H9 (cell line): ENCODE measurements at regions not wholly inside any gene's neighbourhood (a gene's known extent, or its start where the extent isn't known, plus 50 kb on each side); places are given as distances from the start of the nearest gene placed in this dataset.

Source experiments
- DNase-seq: peaks from one replicate; pipeline ENCODE4 v3.0.0-alpha.2; 2017
- H2AFZ ChIP-seq: one replicate; pipeline ENCODE4 v1.6.1; 2013; ENCODE audit warnings: mild to moderate bottlenecking, low read length, control low read depth, moderate library complexity
- H2AK5ac ChIP-seq: 2 replicates; pipeline ENCODE4 v1.6.1; 2013; ENCODE audit warnings: low read length, control low read depth, mixed read lengths; ENCODE audit not compliant: insufficient read length
- H2BK120ac ChIP-seq: one replicate; pipeline ENCODE4 v1.6.1; 2013; ENCODE audit warnings: low read depth, mild to moderate bottlenecking, low read length, control low read depth, inconsistent platforms; ENCODE audit not compliant: poor library complexity, severe bottlenecking
- H2BK12ac ChIP-seq: 2 replicates; pipeline ENCODE4 v1.6.1; 2013; ENCODE audit warnings: low read length, control low read depth, mixed read lengths, low read depth; ENCODE audit not compliant: insufficient read length
- H2BK15ac ChIP-seq: 2 replicates; pipeline ENCODE4 v1.6.1; 2013; ENCODE audit warnings: low read depth, low read length, control low read depth
- H2BK20ac ChIP-seq: one replicate; pipeline ENCODE4 v1.6.1; 2013; ENCODE audit warnings: low read depth, mild to moderate bottlenecking, low read length, control low read depth, inconsistent platforms; ENCODE audit not compliant: poor library complexity, severe bottlenecking
- H2BK5ac ChIP-seq: 2 replicates; pipeline ENCODE4 v1.6.1; 2013; ENCODE audit warnings: low read length, control low read depth, mixed read lengths; ENCODE audit not compliant: insufficient read length
- H3K14ac ChIP-seq: 2 replicates; pipeline ENCODE4 v1.6.1; 2013; ENCODE audit warnings: low read length, control low read depth; ENCODE audit not compliant: insufficient read depth
- H3K18ac ChIP-seq: 2 replicates; pipeline ENCODE4 v1.6.1; 2013; ENCODE audit warnings: low read depth, mild to moderate bottlenecking, mixed read lengths, low read length, control low read depth; ENCODE audit not compliant: insufficient read length
- H3K23ac ChIP-seq: 2 replicates; pipeline ENCODE4 v1.6.1; 2013; ENCODE audit warnings: low read length, control low read depth, mixed read lengths, low read depth; ENCODE audit not compliant: insufficient read length
- H3K23me2 ChIP-seq: 2 replicates; pipeline ENCODE4 v1.6.1; 2013; ENCODE audit warnings: low read depth, mild to moderate bottlenecking, mixed read lengths, low read length, control low read depth; ENCODE audit not compliant: insufficient read length, poor library complexity, severe bottlenecking
- H3K27ac ChIP-seq: 2 replicates; pipeline ENCODE4 v1.5.1; 2013; ENCODE audit warnings: low read length, control low read depth, mixed read lengths, low read depth; ENCODE audit not compliant: insufficient read length
- H3K27me3 ChIP-seq: 2 replicates; pipeline ENCODE4 v1.6.1; 2013; ENCODE audit warnings: low read length, control low read depth, inconsistent platforms; ENCODE audit not compliant: insufficient read depth
- H3K4ac ChIP-seq: 2 replicates; pipeline ENCODE4 v1.6.1; 2013; ENCODE audit warnings: low read depth, mild to moderate bottlenecking, control low read depth, inconsistent platforms, low read length, moderate library complexity
- H3K4me1 ChIP-seq: 2 replicates; pipeline ENCODE4 v1.6.1; 2013; ENCODE audit warnings: low read length, control low read depth, inconsistent platforms; ENCODE audit not compliant: insufficient read depth
- H3K4me2 ChIP-seq: 2 replicates; pipeline ENCODE4 v1.6.1; 2013; ENCODE audit warnings: low read length, control low read depth, mixed read lengths; ENCODE audit not compliant: insufficient read length, insufficient read depth
- H3K56ac ChIP-seq: 2 replicates; pipeline ENCODE4 v1.6.1; 2013; ENCODE audit warnings: low read depth, mild to moderate bottlenecking, mixed read lengths, low read length, control low read depth; ENCODE audit not compliant: insufficient read length
- H3K79me1 ChIP-seq: 2 replicates; pipeline ENCODE4 v1.6.1; 2013; ENCODE audit warnings: low read depth, mild to moderate bottlenecking, moderate library complexity, low read length, control low read depth, inconsistent platforms; ENCODE audit not compliant: insufficient read depth, poor library complexity, severe bottlenecking
- H3K79me2 ChIP-seq: 2 replicates; pipeline ENCODE4 v1.6.1; 2013; ENCODE audit warnings: low read length, control low read depth, inconsistent platforms; ENCODE audit not compliant: insufficient read depth
- H3K9ac ChIP-seq: 2 replicates; pipeline ENCODE4 v1.6.1; 2013; ENCODE audit warnings: low read length, control low read depth, mixed read lengths; ENCODE audit not compliant: insufficient read length; ENCODE audit errors: extremely low read depth
- H3K9me3 ChIP-seq: one replicate; pipeline ENCODE4 v1.6.1; 2013; ENCODE audit warnings: low read depth, low read length, inconsistent platforms; ENCODE audit not compliant: control insufficient read depth
- H3T11ph ChIP-seq: one replicate; pipeline ENCODE4 v1.6.1; 2013; ENCODE audit warnings: mild to moderate bottlenecking, low read length, control low read depth, inconsistent platforms
- H4K20me1 ChIP-seq: one replicate; pipeline ENCODE4 v1.6.1; 2013; ENCODE audit not compliant: control insufficient read depth, insufficient read length, insufficient read depth
- H4K5ac ChIP-seq: 2 replicates; pipeline ENCODE4 v1.6.1; 2013; ENCODE audit warnings: low read depth, mild to moderate bottlenecking, mixed read lengths, low read length, control low read depth; ENCODE audit not compliant: insufficient read length
- H4K8ac ChIP-seq: replicated peaks from 2 replicates; pipeline ENCODE4 v1.6.1; 2013; ENCODE audit warnings: low read length, control low read depth, mixed read lengths, low read depth; ENCODE audit not compliant: insufficient read length
- H4K91ac ChIP-seq: 2 replicates; pipeline ENCODE4 v1.6.1; 2013; ENCODE audit warnings: low read depth, mild to moderate bottlenecking, moderate library complexity, mixed read lengths, low read length, control low read depth; ENCODE audit not compliant: insufficient read length
- H3K27ac Mint-ChIP-seq, 3 experiments: 2 replicates in 2 of 3; 3 replicates in 1 of 3; pipeline ENCODE4 v1.8.0; 2020 to 2021; ENCODE audit warnings: mixed read lengths in 3 of 3, mild to moderate bottlenecking in 1 of 3, moderate library complexity in 1 of 3
- H3K27me3 Mint-ChIP-seq: 2 replicates; pipeline ENCODE4 v1.8.0; 2021; ENCODE audit warnings: low read depth, mild to moderate bottlenecking, moderate library complexity, mixed read lengths
- H3K36me3 Mint-ChIP-seq, 3 experiments: 2 replicates in 2 of 3; 3 replicates in 1 of 3; pipeline ENCODE4 v1.8.0; 2020 to 2021; ENCODE audit warnings: low read depth in 3 of 3, mixed read lengths in 3 of 3; ENCODE audit not compliant: insufficient read depth in 1 of 3
- H3K4me1 Mint-ChIP-seq, 2 experiments: 2 replicates each; pipeline ENCODE4 v1.8.0; 2020; ENCODE audit warnings: mixed read lengths in 2 of 2
- H3K4me3 Mint-ChIP-seq, 2 experiments: 2 replicates in 1 of 2; 3 replicates in 1 of 2; pipeline ENCODE4 v1.8.0; 2020 to 2021; ENCODE audit warnings: mild to moderate bottlenecking in 2 of 2, mixed read lengths in 2 of 2, moderate library complexity in 1 of 2
- H3K9me3 Mint-ChIP-seq, 2 experiments: 2 replicates in 1 of 2; 3 replicates in 1 of 2; pipeline ENCODE4 v1.8.0; 2020; ENCODE audit warnings: mild to moderate bottlenecking in 2 of 2, mixed read lengths in 2 of 2, moderate library complexity in 1 of 2
- WGBS: extraction: QIAGEN DNeasy Blood & Tissue Kit; methylation state at CpG from one replicate; pipeline ENCODE4 v1.1.7; 2013; ENCODE audit warnings: missing lambda C conversion rate, low lambda C conversion rate, mixed read lengths; ENCODE audit not compliant: insufficient read length; ENCODE audit errors: extremely low coverage; 5-methylcytosine and 5-hydroxymethylcytosine counted together
- TF ChIP-seq, protein P1 (sequence below): fragments of 200-600 bp; sonication (generic); conservative IDR thresholded peaks from 3 replicates; pipeline ENCODE4 v1.8.0; 2021; ENCODE audit warnings: antibody characterized with exemption, mild to moderate bottlenecking

GRCh38 chr7:85471740-85472139, 284.9 kb upstream of the SEMA3D start:
- TF ChIP-seq, protein P1, sequence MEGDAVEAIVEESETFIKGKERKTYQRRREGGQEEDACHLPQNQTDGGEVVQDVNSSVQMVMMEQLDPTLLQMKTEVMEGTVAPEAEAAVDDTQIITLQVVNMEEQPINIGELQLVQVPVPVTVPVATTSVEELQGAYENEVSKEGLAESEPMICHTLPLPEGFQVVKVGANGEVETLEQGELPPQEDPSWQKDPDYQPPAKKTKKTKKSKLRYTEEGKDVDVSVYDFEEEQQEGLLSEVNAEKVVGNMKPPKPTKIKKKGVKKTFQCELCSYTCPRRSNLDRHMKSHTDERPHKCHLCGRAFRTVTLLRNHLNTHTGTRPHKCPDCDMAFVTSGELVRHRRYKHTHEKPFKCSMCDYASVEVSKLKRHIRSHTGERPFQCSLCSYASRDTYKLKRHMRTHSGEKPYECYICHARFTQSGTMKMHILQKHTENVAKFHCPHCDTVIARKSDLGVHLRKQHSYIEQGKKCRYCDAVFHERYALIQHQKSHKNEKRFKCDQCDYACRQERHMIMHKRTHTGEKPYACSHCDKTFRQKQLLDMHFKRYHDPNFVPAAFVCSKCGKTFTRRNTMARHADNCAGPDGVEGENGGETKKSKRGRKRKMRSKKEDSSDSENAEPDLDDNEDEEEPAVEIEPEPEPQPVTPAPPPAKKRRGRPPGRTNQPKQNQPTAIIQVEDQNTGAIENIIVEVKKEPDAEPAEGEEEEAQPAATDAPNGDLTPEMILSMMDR = no peak
- Mint-ChIP-seq H3K4me3 (no peak overlapping the region), H3K9me3 (no peaks in the 10 kb centered on the region), H3K27ac (no peak overlapping the region), H3K36me3 (no peaks in the 10 kb centered on the region), H3K4me1 (no peaks in the 10 kb centered on the region; a peak in 1 of 4 replicates), H3K27me3 (no peaks in the 10 kb centered on the region)
- no peak overlapping the region for H3K9ac ChIP-seq
- H3K4me2 ChIP-seq = no peak overlapping the region
- no CpG with 5 or more reads among the region's 3 CpGs for WGBS
- no peak overlapping the region for H4K8ac ChIP-seq
- H2BK15ac ChIP-seq = no peak overlapping the region
- no peak for DNase-seq
- no peaks in the 10 kb centered on the region for H3K27me3 ChIP-seq
- H3K56ac ChIP-seq = no peak overlapping the region
- H3K79me1 ChIP-seq = no peaks in the 10 kb centered on the region
- no peaks in the 10 kb centered on the region for H4K20me1 ChIP-seq
- H3K14ac ChIP-seq = no peak overlapping the region
- no peak overlapping the region for H3K23ac ChIP-seq
- no peaks in the 10 kb centered on the region for H3K79me2 ChIP-seq
- no peak overlapping the region for H4K91ac ChIP-seq
- no peak overlapping the region for H3K4ac ChIP-seq
- no peak overlapping the region for H2BK12ac ChIP-seq
- H2BK5ac ChIP-seq = no peak overlapping the region
- no peaks in the 10 kb centered on the region for H3K4me1 ChIP-seq
- H3T11ph ChIP-seq = no peak overlapping the region
- no peaks in the 10 kb centered on the region for H3K23me2 ChIP-seq
- no peak overlapping the region for H3K27ac ChIP-seq
- H3K9me3 ChIP-seq = no peaks in the 10 kb centered on the region
- H3K18ac ChIP-seq = no peak overlapping the region
- no peak overlapping the region for H4K5ac ChIP-seq
- H2AFZ ChIP-seq = no peak overlapping the region
- H2BK20ac ChIP-seq = no peak overlapping the region
- no peak overlapping the region for H2BK120ac ChIP-seq
- H2AK5ac ChIP-seq = no peak overlapping the region
